HCT116 (cell line): ENCODE measurements at regions not wholly inside any gene's neighbourhood (a gene's known extent, or its start where the extent isn't known, plus 50 kb on each side); places are given as distances from the start of the nearest gene placed in this dataset.

Experiments used
- ATAC-seq: fragments of 200-7000 bp; cut with Tn5 transposase; 2 replicates; pipeline ENCODE4 v1.9.1; 2020; ENCODE audit warnings: mild to moderate bottlenecking, moderate library complexity
- BruUV-seq: library from RNA; stranded (reverse); fragments of 400-500 nt; replicated peaks from 2 replicates; lab custom pipeline; 2021; lab: Mats Ljungman, UMichigan
- CTCF ChIA-PET: fragments of 300-600 bp; sonication (Branson Sonifier 250); formaldehyde crosslinking; loops from one replicate; lab custom pipeline; 2021; ENCODE audit warnings: antibody characterized with exemption; lab: Charles Lee
- POLR2A ChIA-PET: fragments of 300-600, 350-600 bp; sonication (Branson Sonifier 250); formaldehyde crosslinking; loops from one replicate; lab custom pipeline; 2021; ENCODE audit warnings: antibody characterized with exemption; lab: Charles Lee
- RAD21 ChIA-PET, 2 experiments: fragments of 300-600 bp; sonication (Branson Sonifier 250); formaldehyde crosslinking; loops; one replicate each; lab custom pipeline; 2023; ENCODE audit warnings: low total read pairs in 2 of 2; ENCODE audit not compliant: uncharacterized antibody in 2 of 2, unreplicated experiment in 2 of 2, low non-redundant PET in 1 of 2; lab: Charles Lee
- DNase-seq: peaks from one replicate; pipeline ENCODE4 v3.0.0-alpha.2; 2010; ENCODE audit warnings: low read depth, low spot score
- H2AFZ ChIP-seq: fragments of 200-600 bp; shearing (Covaris generic), sonication (generic); 2 replicates; pipeline ENCODE4 v1.6.1; 2017; ENCODE audit warnings: low read depth, mixed run types, mixed read lengths, antibody characterized with exemption, low read length; ENCODE audit not compliant: poor library complexity, severe bottlenecking
- H3K27ac ChIP-seq: 2 replicates; pipeline ENCODE4 v1.5.1; 2012; ENCODE audit warnings: low read depth, low read length
- H3K27me3 ChIP-seq: fragments of 200-600 bp; sonication (generic); 2 replicates; pipeline ENCODE4 v1.6.1; 2016; ENCODE audit warnings: mixed run types, low read length, mixed read lengths; ENCODE audit not compliant: insufficient read depth
- H3K36me3 ChIP-seq, 2 experiments: fragments of 200-500 bp in 1 of 2; fragments of 200-600 bp in 1 of 2; sonication (Bioruptor generic) in 1 of 2; sonication (generic) in 1 of 2; 2 replicates each; pipeline versions ENCODE4 v1.5.1 to v1.6.1; 2014 to 2016; ENCODE audit warnings: low read length in 2 of 2, inconsistent platforms in 1 of 2, mixed read lengths in 1 of 2, mixed run types in 1 of 2; ENCODE audit not compliant: insufficient read depth in 2 of 2, control insufficient read depth in 1 of 2
- H3K4me1 ChIP-seq, 2 experiments: fragments of 200-600 bp in 1 of 2; sonication (generic) in 1 of 2; 2 replicates each; pipeline versions ENCODE4 v1.5.1 to v1.6.1; 2012 to 2017; ENCODE audit warnings: low read length in 2 of 2, inconsistent platforms in 1 of 2, mild to moderate bottlenecking in 1 of 2, mixed read lengths in 1 of 2, mixed run types in 1 of 2, moderate library complexity in 1 of 2; ENCODE audit not compliant: insufficient read depth in 2 of 2, control insufficient read depth in 1 of 2
- H3K4me2 ChIP-seq: fragments of 200-600 bp; sonication (generic); 2 replicates; pipeline ENCODE4 v1.6.1; 2017; ENCODE audit warnings: mixed run types, low read length, mixed read lengths
- H3K4me3 ChIP-seq, 2 experiments: fragments of 200-600 bp in 1 of 2; sonication (generic) in 1 of 2; replicated peaks in 1 of 2; 2 replicates each; pipeline ENCODE4 v1.5.1; 2011 to 2016; ENCODE audit warnings: low read length in 2 of 2, control low read depth in 1 of 2, low read depth in 1 of 2, mild to moderate bottlenecking in 1 of 2, mixed read lengths in 1 of 2, mixed run types in 1 of 2
- H3K79me2 ChIP-seq: fragments of 200-600 bp; sonication (generic); 2 replicates; pipeline ENCODE4 v1.6.1; 2017; ENCODE audit warnings: mild to moderate bottlenecking, mixed run types, low read length, moderate library complexity, mixed read lengths; ENCODE audit not compliant: insufficient read depth
- H3K9ac ChIP-seq: fragments of 200-600 bp; sonication (generic); 2 replicates; pipeline ENCODE4 v1.6.1; 2016; ENCODE audit warnings: low read length, mixed read lengths
- H3K9me2 ChIP-seq: fragments of 200-600 bp; sonication (generic), shearing (Covaris generic); 2 replicates; pipeline ENCODE4 v1.6.1; 2017; ENCODE audit warnings: mixed run types, mild to moderate bottlenecking, moderate library complexity; ENCODE audit not compliant: insufficient read depth
- H3K9me3 ChIP-seq, 2 experiments: fragments of 200-500 bp in 1 of 2; fragments of 200-600 bp in 1 of 2; sonication (Bioruptor generic) in 1 of 2; sonication (generic) in 1 of 2; 2 replicates each; pipeline ENCODE4 v1.6.1; 2014 to 2017; ENCODE audit warnings: low read length in 2 of 2, mixed read lengths in 2 of 2, inconsistent platforms in 1 of 2, low read depth in 1 of 2, mild to moderate bottlenecking in 1 of 2, mixed run types in 1 of 2, moderate library complexity in 1 of 2; ENCODE audit not compliant: control insufficient read depth in 1 of 2, insufficient read depth in 1 of 2
- H4K20me1 ChIP-seq: fragments of 200-600 bp; sonication (generic), shearing (Covaris generic); 2 replicates; pipeline ENCODE4 v1.6.1; 2017; ENCODE audit warnings: mixed run types, mild to moderate bottlenecking, moderate library complexity; ENCODE audit not compliant: insufficient read depth
- CEBPB ChIP-seq: IDR thresholded peaks from 2 replicates; pipeline ENCODE4 v1.6.1; 2012; ENCODE audit warnings: low read depth
- EZH2phosphoT487 ChIP-seq: fragments of 200-600 bp; IDR thresholded peaks from 2 replicates; pipeline ENCODE4 v1.6.1; 2018; ENCODE audit warnings: antibody characterized with exemption, borderline replicate concordance
- FOSL1 ChIP-seq: IDR thresholded peaks from 2 replicates; pipeline ENCODE4 v1.6.1; 2012; ENCODE audit warnings: low read depth
- POLR2AphosphoS5 ChIP-seq: IDR thresholded peaks from 2 replicates; pipeline ENCODE4 v1.6.1; 2011; ENCODE audit warnings: mild to moderate bottlenecking, low read depth, low read length, moderate library complexity
- RAD21 ChIP-seq: IDR thresholded peaks from 2 replicates; pipeline ENCODE4 v1.6.1; 2012; ENCODE audit warnings: low read depth, mild to moderate bottlenecking
- SP1 ChIP-seq: IDR thresholded peaks from 2 replicates; pipeline ENCODE4 v1.6.1; 2012; ENCODE audit warnings: low read depth
- ZFX ChIP-seq: fragments of 450-650 bp; IDR thresholded peaks from 2 replicates; pipeline ENCODE4 v1.6.1; 2017
- ZNF274 ChIP-seq: fragments of 200-500 bp; sonication (Bioruptor generic); IDR thresholded peaks from 2 replicates; pipeline ENCODE4 v1.6.1; 2014; ENCODE audit warnings: mild to moderate bottlenecking, low read depth, low read length, inconsistent platforms
- intact Hi-C: fragments of 100-400 bp; cut with micrococcal nuclease; formaldehyde crosslinking; loops from 2 replicates; pipeline ENCODE4 v1.10.0; 2022
- TF ChIP-seq, protein P1 (sequence below): IDR thresholded peaks from 2 replicates; pipeline ENCODE4 v1.6.1; 2012

DNA sequence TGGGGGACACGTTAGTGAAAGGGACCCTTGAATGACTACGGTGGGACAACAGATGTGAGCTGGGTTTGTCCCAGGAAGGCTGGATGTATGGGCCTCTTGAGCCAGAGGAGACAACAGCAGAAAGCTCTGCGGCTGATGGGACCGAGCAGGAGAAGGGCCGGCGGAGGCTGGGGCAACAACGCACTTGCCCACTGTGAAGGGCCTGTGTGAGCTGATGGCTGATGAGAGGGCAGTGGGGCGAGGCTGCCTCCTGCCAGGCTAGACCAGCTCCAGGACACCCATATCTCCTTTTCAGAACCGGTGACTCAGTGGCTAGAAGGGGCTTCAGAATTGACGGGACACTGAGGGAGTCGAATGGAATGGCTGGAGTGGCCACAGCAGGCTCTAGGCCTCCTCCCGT, 250.1 kb downstream of the SEC14L1 start:
- no TSS peak for BruUV-seq
- ChIA-PET RAD21 (no interaction called here), POLR2A (no interaction called here), CTCF (interaction anchor here (1.4 kb wide), 1 partner anchor 10 kb away, joined by 3 read pairs; no protein-coding TSS in a partner anchor)
- intact Hi-C loops, result no loop called here
- Histone ChIP-seq H3K4me2 (no peak overlapping the region), H3K27ac (no peak overlapping the region), H3K9me2 (no peaks in the 10 kb centered on the region), H3K9ac (no peak overlapping the region), H2AFZ (no peak overlapping the region), H3K4me1 (peaks cover 27 to 54% of the 10 kb centered on the region in 2 experiments; a peak in 3 of 4 replicates), H3K27me3 (no peaks in the 10 kb centered on the region), H3K36me3 (no peaks in the 10 kb centered on the region), H3K9me3 (no peaks in the 10 kb centered on the region), H4K20me1 (peaks cover 4% of the 10 kb centered on the region; the same call in 1 of the 2 replicates), H3K4me3 (no peak overlapping the region), H3K79me2 (peaks cover 91% of the 10 kb centered on the region)
- DNase-seq (no peak), ATAC-seq (no peak)
- TF ChIP-seq FOSL1 (no peak), RAD21 (no peak), EZH2phosphoT487 (no peak), CEBPB (no peak)
- TF ChIP-seq, protein P1, sequence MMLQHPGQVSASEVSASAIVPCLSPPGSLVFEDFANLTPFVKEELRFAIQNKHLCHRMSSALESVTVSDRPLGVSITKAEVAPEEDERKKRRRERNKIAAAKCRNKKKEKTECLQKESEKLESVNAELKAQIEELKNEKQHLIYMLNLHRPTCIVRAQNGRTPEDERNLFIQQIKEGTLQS, result no peak

DNA sequence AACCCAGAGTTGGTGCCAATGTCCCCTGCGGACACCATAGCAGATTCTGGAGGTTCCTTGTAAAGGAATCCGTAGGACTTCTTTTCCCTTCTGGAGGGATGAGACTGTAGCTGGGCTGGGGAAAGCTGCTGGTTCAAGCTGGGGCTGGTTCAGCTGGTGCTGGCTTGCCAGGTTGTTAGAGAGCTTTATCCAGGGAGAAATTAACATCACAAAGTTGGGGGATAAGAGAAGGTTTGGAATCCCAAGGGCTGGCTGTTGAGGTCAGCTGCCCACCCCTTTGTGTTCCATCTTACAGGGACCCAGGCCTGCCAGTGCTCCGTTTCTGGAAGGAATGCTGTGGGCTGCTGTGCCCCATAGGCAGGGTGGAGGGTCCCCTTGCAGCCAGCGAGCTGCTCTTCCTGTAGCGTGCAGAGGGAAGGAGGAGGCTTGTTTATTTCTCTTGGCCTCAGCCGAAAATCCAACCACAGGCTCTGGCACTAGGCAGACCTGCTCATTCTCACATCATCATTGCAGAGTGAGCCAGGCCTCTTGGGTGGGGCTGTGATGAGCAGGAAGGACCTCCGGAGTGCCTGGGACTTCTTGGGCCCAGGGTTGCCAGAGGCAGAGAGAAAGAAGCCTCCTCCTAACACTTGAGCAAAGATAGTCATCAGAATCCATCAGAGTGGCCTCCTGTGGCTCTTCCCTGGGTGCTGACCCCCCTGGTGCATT, 251.1 kb downstream of the SEC14L1 start:
- ATAC-seq (no peak), DNase-seq (no peak)
- H4K20me1 ChIP-seq, result peaks cover 4% of the 10 kb centered on the region; the same call in 1 of the 2 replicates
- H3K27ac ChIP-seq, result peak overlapping the region; percentile 7; the same call in 1 of the 2 replicates
- H3K4me1 ChIP-seq, result peaks cover 27 to 47% of the 10 kb centered on the region in 2 experiments; a peak in 3 of 4 replicates
- intact Hi-C loops, result no loop called here
- no TSS peak for BruUV-seq
- no peaks in the 10 kb centered on the region for H3K9me3 ChIP-seq
- no peaks in the 10 kb centered on the region for H3K27me3 ChIP-seq
- CTCF ChIA-PET, result interaction anchor here (1.4 kb wide), 1 partner anchor 9 kb away, joined by 3 read pairs; no protein-coding TSS in a partner anchor
- H3K36me3 ChIP-seq, result no peaks in the 10 kb centered on the region
- H3K9ac ChIP-seq, result no peak overlapping the region
- H3K9me2 ChIP-seq, result no peaks in the 10 kb centered on the region
- H3K4me3 ChIP-seq, result no peak overlapping the region
- peaks cover 91% of the 10 kb centered on the region for H3K79me2 ChIP-seq
- no peak for TF ChIP-seq ZFX
- TF ChIP-seq RAD21, result no peak
- no peak for TF ChIP-seq POLR2AphosphoS5
- TF ChIP-seq ZNF274, result no peak
- no peak for TF ChIP-seq SP1
- RAD21 ChIA-PET, result no interaction called here
- H2AFZ ChIP-seq, result no peak overlapping the region
- POLR2A ChIA-PET, result no interaction called here
- peak overlapping the region; percentile 2; the same call in 1 of the 2 replicates for H3K4me2 ChIP-seq
